ENCODE measurements at regions not wholly inside any gene's neighbourhood (a gene's known extent, or its start where the extent isn't known, plus 50 kb on each side); places are given as distances from the start of the nearest gene placed in this dataset.

DNA sequence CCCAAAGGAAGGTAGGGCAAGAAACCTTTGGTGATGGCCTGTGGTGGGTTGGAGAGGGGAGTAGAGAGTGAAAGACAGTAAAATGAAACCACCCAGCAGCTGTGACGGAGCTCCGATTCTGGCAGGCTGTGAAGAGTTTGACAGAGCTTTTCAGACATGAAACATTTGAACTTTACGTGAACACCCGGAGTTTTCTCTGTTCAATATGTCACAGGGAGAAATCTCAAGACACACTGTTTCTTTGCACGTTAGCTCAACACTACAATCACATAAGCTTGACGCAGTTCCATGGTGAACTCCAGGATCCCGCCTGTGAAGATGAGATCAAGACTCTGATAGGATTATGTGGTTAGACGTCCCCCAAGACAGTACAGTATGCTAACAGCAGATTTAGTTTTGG, 79.6 kb upstream of the CDH11 start:
- TF ChIP-seq CTCF (conservative IDR thresholded peaks at IDR 0.05; ENCODE audit: low read length) (no peak), EZH2phosphoT487 (IDR thresholded peaks at IDR 0.05; ENCODE audit: borderline replicate concordance, low read depth, low read length) (no peak)
- no peaks in the 10 kb centered on the region for H3K36me3 ChIP-seq (ENCODE audit: insufficient read depth, low read length)
- no peak overlapping the region for H3K27ac ChIP-seq (ENCODE audit: low read depth, low read length, poor library complexity, severe bottlenecking)
- H2AFZ ChIP-seq (ENCODE audit: low read length) = no peak overlapping the region
- CTCF ChIA-PET (ENCODE audit: unreplicated experiment) = no interaction called here
- H3K4me2 ChIP-seq (ENCODE audit: low read length) = no peak overlapping the region
- no TSS peak for BruUV-seq (replicated peaks)
- H4K20me1 ChIP-seq (ENCODE audit: insufficient read depth, low read length) = no peaks in the 10 kb centered on the region
- H3K79me2 ChIP-seq (ENCODE audit: insufficient read depth, low read depth, low read length) = no peaks in the 10 kb centered on the region
- H3K9me2 ChIP-seq (ENCODE audit: insufficient read depth, low read length) = no peaks in the 10 kb centered on the region
- intact Hi-C loops (cut with micrococcal nuclease; ENCODE audit: unreplicated experiment) = no loop called here
- DNase-seq (ENCODE audit: low spot score) = no peak
- no peaks in the 10 kb centered on the region for H3K9me3 ChIP-seq (ENCODE audit: low read length)
- no peaks in the 10 kb centered on the region for H3K4me1 ChIP-seq (ENCODE audit: insufficient read depth, low read length, poor library complexity, severe bottlenecking)
- POLR2A ChIA-PET = interaction anchor here (0.5 to 0.7 kb wide), 2 partner anchors 10 to 312 kb away, joined by 4 to 5 read pairs; no protein-coding TSS in a partner anchor
- no peak overlapping the region for H3K4me3 ChIP-seq (ENCODE audit: low read depth, low read length, poor library complexity, severe bottlenecking)

- POLR2A ChIA-PET = interaction anchor here (0.7 kb wide), 2 partner anchors 11 to 537 kb away, joined by 3 to 5 read pairs; no protein-coding TSS in a partner anchor
- no peak overlapping the region for H3K4me2 ChIP-seq (ENCODE audit: low read length)
- no peaks in the 10 kb centered on the region for H3K9me3 ChIP-seq (ENCODE audit: low read length)
- no peaks in the 10 kb centered on the region for H3K9me2 ChIP-seq (ENCODE audit: insufficient read depth, low read length)
- CTCF ChIA-PET (ENCODE audit: unreplicated experiment) = no interaction called here
- intact Hi-C loops (cut with micrococcal nuclease; ENCODE audit: unreplicated experiment) = no loop called here
- TF ChIP-seq EZH2phosphoT487 (IDR thresholded peaks at IDR 0.05; ENCODE audit: borderline replicate concordance, low read depth, low read length) = no peak
- no peak for TF ChIP-seq CTCF (conservative IDR thresholded peaks at IDR 0.05; ENCODE audit: low read length)
- no peaks in the 10 kb centered on the region for H3K4me1 ChIP-seq (ENCODE audit: insufficient read depth, low read length, poor library complexity, severe bottlenecking)
- H3K36me3 ChIP-seq (ENCODE audit: insufficient read depth, low read length) = no peaks in the 10 kb centered on the region
- H3K79me2 ChIP-seq (ENCODE audit: insufficient read depth, low read depth, low read length) = no peaks in the 10 kb centered on the region
- DNase-seq (ENCODE audit: low spot score) = no peak
- BruUV-seq (replicated peaks) = no TSS peak
- no peak overlapping the region for H3K4me3 ChIP-seq (ENCODE audit: low read depth, low read length, poor library complexity, severe bottlenecking)
- no peak overlapping the region for H2AFZ ChIP-seq (ENCODE audit: low read length)
- H4K20me1 ChIP-seq (ENCODE audit: insufficient read depth, low read length) = no peaks in the 10 kb centered on the region
- H3K27ac ChIP-seq (ENCODE audit: low read depth, low read length, poor library complexity, severe bottlenecking) = no peak overlapping the region
Measured at GRCh38 chr16:65200857-65201256, 79.0 kb upstream of the CDH11 start.

DNA sequence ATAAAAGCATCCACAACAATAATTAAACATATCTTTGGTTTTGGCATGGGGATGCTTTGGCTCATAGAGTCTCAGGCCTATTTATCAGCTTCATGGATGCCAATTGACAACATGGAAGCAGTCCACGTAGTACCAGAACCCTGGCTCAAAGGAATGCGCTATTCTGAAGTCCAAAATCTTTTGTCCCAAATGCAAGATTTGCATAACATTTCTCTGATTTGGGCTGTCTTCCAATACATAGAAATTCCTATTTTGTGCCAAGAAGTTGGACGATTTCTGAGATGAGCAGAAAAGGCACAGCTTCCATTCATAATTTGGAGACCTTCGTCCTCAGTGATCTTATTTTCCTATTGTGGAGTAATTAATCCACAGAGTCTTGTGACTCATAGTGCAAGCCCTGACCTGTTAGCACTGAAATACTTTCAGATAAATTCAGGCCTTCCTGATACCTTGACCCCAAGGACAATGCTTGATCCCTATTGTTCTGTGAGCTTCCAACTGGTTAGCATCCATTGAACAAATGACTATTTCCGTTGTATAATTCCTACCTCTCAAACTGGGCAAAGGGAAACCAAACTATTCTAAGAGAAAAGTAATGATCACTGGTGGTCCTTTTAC, 78.4 kb upstream of the CDH11 start:
- no peaks in the 10 kb centered on the region for H3K4me1 ChIP-seq (ENCODE audit: insufficient read depth, low read length, poor library complexity, severe bottlenecking)
- ChIA-PET POLR2A (interaction anchor here (0.7 kb wide), 1 partner anchor 536 kb away, joined by 3 read pairs; no protein-coding TSS in a partner anchor), CTCF (ENCODE audit: unreplicated experiment) (no interaction called here)
- no TSS peak for BruUV-seq (replicated peaks)
- no peaks in the 10 kb centered on the region for H3K9me2 ChIP-seq (ENCODE audit: insufficient read depth, low read length)
- no peak overlapping the region for H2AFZ ChIP-seq (ENCODE audit: low read length)
- no peaks in the 10 kb centered on the region for H4K20me1 ChIP-seq (ENCODE audit: insufficient read depth, low read length)
- no peak overlapping the region for H3K27ac ChIP-seq (ENCODE audit: low read depth, low read length, poor library complexity, severe bottlenecking)
- no peaks in the 10 kb centered on the region for H3K79me2 ChIP-seq (ENCODE audit: insufficient read depth, low read depth, low read length)
- no peak overlapping the region for H3K4me2 ChIP-seq (ENCODE audit: low read length)
- no peaks in the 10 kb centered on the region for H3K9me3 ChIP-seq (ENCODE audit: low read length)
- no peaks in the 10 kb centered on the region for H3K36me3 ChIP-seq (ENCODE audit: insufficient read depth, low read length)
- intact Hi-C loops (cut with micrococcal nuclease; ENCODE audit: unreplicated experiment) = no loop called here
- TF ChIP-seq EZH2phosphoT487 (IDR thresholded peaks at IDR 0.05; ENCODE audit: borderline replicate concordance, low read depth, low read length) (no peak), CTCF (conservative IDR thresholded peaks at IDR 0.05; ENCODE audit: low read length) (no peak)
- H3K4me3 ChIP-seq (ENCODE audit: low read depth, low read length, poor library complexity, severe bottlenecking) = no peak overlapping the region
- no peak for DNase-seq (ENCODE audit: low spot score)
